GM12878 (cell line): ENCODE measurements at regions not wholly inside any gene's neighbourhood (a gene's known extent, or its start where the extent isn't known, plus 50 kb on each side); places are given as distances from the start of the nearest gene placed in this dataset.
"Not testable (repeated sequence)": the region's sequence is repeated elsewhere in the genome, so short reads cannot be mapped to it uniquely, and the experiment has no call there.

Source experiments
- ATAC-seq: fragments of 200-7000 bp; cut with Tn5 transposase; 3 replicates; pipeline ENCODE4 v1.9.1; 2020; ENCODE audit warnings: mild to moderate bottlenecking, moderate library complexity
- BruUV-seq: library from RNA; stranded (reverse); fragments of 400-500 nt; replicated peaks from 2 replicates; lab custom pipeline; 2021; lab: Mats Ljungman, UMichigan
- CTCF ChIA-PET: fragments of 300-600 bp; sonication (Branson Sonifier 250); formaldehyde crosslinking; extraction: SDS; loops from one replicate; lab custom pipeline; 2021; ENCODE audit warnings: inconsistent platforms; lab: Yijun Ruan, JAX
- POLR2A ChIA-PET: fragments of 350-600 bp; formaldehyde crosslinking; extraction: SDS; loops from one replicate; lab custom pipeline; 2021; ENCODE audit warnings: inconsistent platforms; lab: Charles Lee
- RAD21 ChIA-PET: fragments of 300-600 bp; sonication (Branson Sonifier 250); formaldehyde crosslinking; loops from one replicate; lab custom pipeline; 2023; ENCODE audit warnings: antibody characterized with exemption; ENCODE audit not compliant: unreplicated experiment; lab: Charles Lee
- SMC1A ChIA-PET: fragments of 300-600 bp; sonication (Branson Sonifier 250); formaldehyde crosslinking; loops from one replicate; lab custom pipeline; 2023; ENCODE audit not compliant: unreplicated experiment, uncharacterized antibody; lab: Charles Lee
- DNase-seq: peaks from one replicate; pipeline ENCODE4 v3.0.0-alpha.2; 2011; ENCODE audit warnings: low read depth, low spot score
- FAIRE-seq: peaks from 3 replicates; lab custom pipeline; 2011; peaks lifted over from hg19 to GRCh38; lab: Jason Lieb, UNC
- H2AFZ ChIP-seq: 2 replicates; pipeline ENCODE4 v1.6.0; 2011; ENCODE audit warnings: low read depth, low read length, control low read depth; ENCODE audit not compliant: control insufficient read depth
- H3K27ac ChIP-seq: 2 replicates; pipeline ENCODE4 v1.5.1; 2011; ENCODE audit warnings: control low read depth; ENCODE audit not compliant: control insufficient read depth, insufficient read depth
- H3K27me3 ChIP-seq, 2 experiments: replicated peaks in 1 of 2; 2 replicates each; pipeline versions ENCODE4 v1.6.0 to v1.6.1; 2011; ENCODE audit warnings: low read length in 1 of 2; ENCODE audit not compliant: control insufficient read depth in 2 of 2, insufficient read depth in 2 of 2
- H3K36me3 ChIP-seq, 2 experiments: 2 replicates each; pipeline ENCODE4 v1.5.1; 2011; ENCODE audit warnings: low read length in 1 of 2; ENCODE audit not compliant: control insufficient read depth in 2 of 2, insufficient read depth in 2 of 2
- H3K4me1 ChIP-seq: 2 replicates; pipeline ENCODE4 v1.6.1; 2011; ENCODE audit warnings: mild to moderate bottlenecking, low read length, moderate library complexity, mixed read lengths; ENCODE audit not compliant: control insufficient read depth, insufficient read depth
- H3K4me2 ChIP-seq: 2 replicates; pipeline ENCODE4 v1.6.0; 2011; ENCODE audit warnings: control low read depth; ENCODE audit not compliant: control insufficient read depth, insufficient read depth
- H3K4me3 ChIP-seq: fragments of 200-600 bp; sonication (generic); 2 replicates; pipeline ENCODE4 v1.5.1; 2016
- H3K79me2 ChIP-seq: 2 replicates; pipeline ENCODE4 v1.6.0; 2011; ENCODE audit warnings: low read length; ENCODE audit not compliant: control insufficient read depth, insufficient read depth
- H3K9ac ChIP-seq: 2 replicates; pipeline ENCODE4 v1.8.0; 2011; ENCODE audit warnings: low read length, control low read depth, mixed read lengths; ENCODE audit not compliant: control insufficient read depth, insufficient read depth
- H3K9me3 ChIP-seq: replicated peaks from 3 replicates; pipeline ENCODE4 v1.5.1; 2011; ENCODE audit warnings: mild to moderate bottlenecking, low read length; ENCODE audit not compliant: control insufficient read depth, insufficient read depth
- H4K20me1 ChIP-seq: 2 replicates; pipeline ENCODE4 v1.6.0; 2011; ENCODE audit not compliant: control insufficient read depth, insufficient read depth
- E4F1 ChIP-seq: fragments of 450-650 bp; IDR thresholded peaks from 2 replicates; pipeline ENCODE4 v1.6.1; 2018; ENCODE audit warnings: borderline replicate concordance, mild to moderate bottlenecking; ENCODE audit not compliant: partially characterized antibody
- FOXK2 ChIP-seq: fragments of 450-650 bp; IDR thresholded peaks from 2 replicates; pipeline ENCODE4 v1.6.1; 2017; ENCODE audit warnings: mild to moderate bottlenecking, moderate library complexity
- WGBS: methylation state at CpG from one replicate; pipeline ENCODE4 v1.1.6; 2016; ENCODE audit warnings: low lambda C conversion rate; ENCODE audit not compliant: insufficient replicate concordance, insufficient coverage; ENCODE audit errors: missing lambda C conversion rate; 5-methylcytosine and 5-hydroxymethylcytosine counted together
- in situ Hi-C: fragments of 300-500 bp; cut with MboI; formaldehyde crosslinking; loops from 9 replicates; pipeline ENCODE4 v1.14.3; 2018; ENCODE audit warnings: mixed read lengths
- intact Hi-C: fragments of 100-400 bp; cut with micrococcal nuclease; formaldehyde crosslinking; loops from one replicate; pipeline ENCODE4 v1.14.2; 2022; ENCODE audit not compliant: unreplicated experiment

GRCh38 chr21:7925918-7926582, 2595.3 kb upstream of the TPTE start:
- H3K27me3 ChIP-seq, ATAC-seq, H2AFZ ChIP-seq, H4K20me1 ChIP-seq, H3K4me1 ChIP-seq, FAIRE-seq, H3K27ac ChIP-seq, RAD21 ChIA-PET, intact Hi-C loops, H3K9me3 ChIP-seq, H3K4me3 ChIP-seq, POLR2A ChIA-PET, H3K4me2 ChIP-seq, H3K79me2 ChIP-seq, H3K36me3 ChIP-seq, SMC1A ChIA-PET, CTCF ChIA-PET, BruUV-seq, H3K9ac ChIP-seq, in situ Hi-C loops, DNase-seq: not testable (repeated sequence)
- WGBS, result 51% methylated on average over 16 of the region's 16 CpGs
- peak; percentile 19 for TF ChIP-seq E4F1

- BruUV-seq, H2AFZ ChIP-seq, POLR2A ChIA-PET, H3K27me3 ChIP-seq, H4K20me1 ChIP-seq, DNase-seq, H3K9ac ChIP-seq, H3K27ac ChIP-seq, SMC1A ChIA-PET, FAIRE-seq, H3K9me3 ChIP-seq, RAD21 ChIA-PET, H3K4me3 ChIP-seq, H3K36me3 ChIP-seq, H3K4me1 ChIP-seq, H3K79me2 ChIP-seq, intact Hi-C loops, ATAC-seq, in situ Hi-C loops, CTCF ChIA-PET, H3K4me2 ChIP-seq: not testable (repeated sequence)
- TF ChIP-seq FOXK2, result 0 out of 2 replicates have a peak, but pooled peaks have one; percentile 18
- WGBS, result 41% methylated on average over 12 of the region's 12 CpGs
Observed at GRCh38 chr21:7928528-7928927, 2592.9 kb upstream of the TPTE start.

- FAIRE-seq, H3K27me3 ChIP-seq, CTCF ChIA-PET, DNase-seq, H3K79me2 ChIP-seq, BruUV-seq, H3K36me3 ChIP-seq, ATAC-seq, H3K9ac ChIP-seq, H3K9me3 ChIP-seq, H4K20me1 ChIP-seq, H3K4me1 ChIP-seq, RAD21 ChIA-PET, H3K4me2 ChIP-seq, intact Hi-C loops, H3K4me3 ChIP-seq, in situ Hi-C loops, H3K27ac ChIP-seq, H2AFZ ChIP-seq, SMC1A ChIA-PET, POLR2A ChIA-PET: not testable (repeated sequence)
- 50% methylated on average over 12 of the region's 12 CpGs for WGBS
Observed at GRCh38 chr21:7929586-7929985, 2591.8 kb upstream of the TPTE start.
